Fibroblast of peridontal ligament (primary cell): ENCODE measurements at regions not wholly inside any gene's neighbourhood (a gene's known extent, or its start where the extent isn't known, plus 50 kb on each side); places are given as distances from the start of the nearest gene placed in this dataset.

Experiments used
- DNase-seq: peaks from one replicate; pipeline ENCODE4 v3.0.0-alpha.2; 2010; ENCODE audit errors: extremely low read depth

GRCh38 chr2:106941372-106941993, 55.5 kb upstream of the ST6GAL2 start:
- DNase-seq: no peak

- no peak for DNase-seq
Measured at GRCh38 chr2:106943468-106944200, 57.7 kb upstream of the ST6GAL2 start.

GRCh38 chr2:106944215-106944614, 58.2 kb upstream of the ST6GAL2 start:
- peak; percentile 71 for DNase-seq

GRCh38 chr2:106948540-106948939, 62.6 kb upstream of the ST6GAL2 start:
- no peak for DNase-seq

GRCh38 chr2:106953236-106953635, 67.3 kb upstream of the ST6GAL2 start:
- no peak for DNase-seq

- DNase-seq: no peak
Measured at GRCh38 chr2:106953779-106954178, 67.8 kb upstream of the ST6GAL2 start.

GRCh38 chr2:106954304-106954703, 68.3 kb upstream of the ST6GAL2 start:
- no peak for DNase-seq

- peak; percentile 45 for DNase-seq
Measured at GRCh38 chr2:106956416-106956815, 70.4 kb upstream of the ST6GAL2 start.

- peak; percentile 99 for DNase-seq
Measured at GRCh38 chr2:106956879-106957278, 70.9 kb upstream of the ST6GAL2 start.

GRCh38 chr2:106959975-106960682, 74.2 kb upstream of the ST6GAL2 start:
- DNase-seq: peak; percentile 33

GRCh38 chr2:106960683-106961161, 74.8 kb upstream of the ST6GAL2 start:
- no peak for DNase-seq

- DNase-seq: no peak
Measured at GRCh38 chr2:106961328-106961727, 75.4 kb upstream of the ST6GAL2 start.

GRCh38 chr2:106963156-106963555, 77.2 kb upstream of the ST6GAL2 start:
- DNase-seq: no peak

GRCh38 chr2:106963893-106964292, 77.9 kb upstream of the ST6GAL2 start:
- no peak for DNase-seq

GRCh38 chr2:106965611-106966010, 79.6 kb upstream of the ST6GAL2 start:
- no peak for DNase-seq

GRCh38 chr2:106969777-106970176, 83.8 kb upstream of the ST6GAL2 start:
- DNase-seq: no peak

- peak; percentile 45 for DNase-seq
Measured at GRCh38 chr2:106970471-106971261, 84.7 kb upstream of the ST6GAL2 start.

- peak; percentile 21 for DNase-seq
Measured at GRCh38 chr2:106972782-106973181, 86.8 kb upstream of the ST6GAL2 start.

GRCh38 chr2:106974891-106975290, 88.9 kb upstream of the ST6GAL2 start:
- no peak for DNase-seq

- peak; percentile 73 for DNase-seq
Measured at GRCh38 chr2:106975641-106976040, 89.7 kb upstream of the ST6GAL2 start.

GRCh38 chr2:106976548-106976947, 90.6 kb upstream of the ST6GAL2 start:
- no peak for DNase-seq

- peak; percentile 67 for DNase-seq
Measured at GRCh38 chr2:106977717-106978116, 91.8 kb upstream of the ST6GAL2 start.
